Smooth muscle cell (in vitro differentiated cells): ENCODE measurements at regions not wholly inside any gene's neighbourhood (a gene's known extent, or its start where the extent isn't known, plus 50 kb on each side); places are given as distances from the start of the nearest gene placed in this dataset.

ENCODE experiments used
- DNase-seq: peaks from one replicate; lab custom pipeline; 2025; ENCODE audit not compliant: unreplicated experiment; lab: John Stamatoyannopoulos, UW
- H2AFZ ChIP-seq: fragments of 200-600 bp; sonication (generic); 2 replicates; pipeline ENCODE4 v1.6.0; 2016; ENCODE audit warnings: antibody characterized with exemption, low read depth, mild to moderate bottlenecking
- H3F3A ChIP-seq: fragments of 200-600 bp; sonication (generic); 2 replicates; pipeline ENCODE4 v1.6.0; 2017; ENCODE audit warnings: antibody characterized with exemption, low read depth
- H3K27ac ChIP-seq: fragments of 200-600 bp; sonication (generic); 2 replicates; pipeline ENCODE4 v1.5.1; 2016; ENCODE audit warnings: low read depth, mild to moderate bottlenecking
- H3K27me3 ChIP-seq: fragments of 200-600 bp; sonication (generic); 2 replicates; pipeline ENCODE4 v1.6.1; 2016; ENCODE audit warnings: low read depth, mild to moderate bottlenecking
- H3K36me3 ChIP-seq: fragments of 200-600 bp; sonication (generic); 2 replicates; pipeline ENCODE4 v1.5.1; 2016; ENCODE audit warnings: low read depth
- H3K4me1 ChIP-seq: fragments of 200-600 bp; sonication (generic); 2 replicates; pipeline ENCODE4 v1.5.1; 2016; ENCODE audit warnings: low read depth
- H3K4me2 ChIP-seq: fragments of 200-600 bp; sonication (generic); 2 replicates; pipeline ENCODE4 v1.6.0; 2016; ENCODE audit warnings: mild to moderate bottlenecking
- H3K4me3 ChIP-seq: fragments of 200-600 bp; sonication (generic); 2 replicates; pipeline ENCODE4 v1.5.1; 2016; ENCODE audit warnings: mild to moderate bottlenecking
- H3K79me2 ChIP-seq: fragments of 200-600 bp; sonication (generic); 2 replicates; pipeline ENCODE4 v1.6.0; 2016; ENCODE audit warnings: low read depth, mild to moderate bottlenecking
- H3K9ac ChIP-seq: fragments of 200-600 bp; sonication (generic); 2 replicates; pipeline ENCODE4 v1.6.0; 2016; ENCODE audit warnings: low read depth
- H3K9me3 ChIP-seq: fragments of 200-600 bp; sonication (generic); replicated peaks from 2 replicates; pipeline ENCODE4 v1.5.1; 2016; ENCODE audit warnings: low read depth
- H4K20me1 ChIP-seq: fragments of 200-600 bp; sonication (generic); 2 replicates; pipeline ENCODE4 v1.6.0; 2016; ENCODE audit warnings: low read depth
- WGBS: methylation state at CpG from one replicate; pipeline ENCODE4 v1.1.7; 2016; ENCODE audit warnings: low lambda C conversion rate; 5-methylcytosine and 5-hydroxymethylcytosine counted together
- TF ChIP-seq, protein P1 (sequence below): fragments of 200-600 bp; sonication (generic); IDR thresholded peaks from 2 replicates; pipeline ENCODE4 v1.5.1; 2017; ENCODE audit warnings: borderline replicate concordance, mild to moderate bottlenecking, antibody characterized with exemption; ENCODE audit not compliant: insufficient read depth, poor library complexity, severe bottlenecking

GRCh38 chr9:108684288-108685025 lies 171.3 kb downstream of the ACTL7B start:
- H3K36me3 ChIP-seq = no peaks in the 10 kb centered on the region
- H3K79me2 ChIP-seq = no peaks in the 10 kb centered on the region
- H3K27ac ChIP-seq = no peak overlapping the region
- no peaks in the 10 kb centered on the region for H3K4me1 ChIP-seq
- no peaks in the 10 kb centered on the region for H3K27me3 ChIP-seq
- H4K20me1 ChIP-seq = no peaks in the 10 kb centered on the region
- no peak overlapping the region for H3K9ac ChIP-seq
- TF ChIP-seq, protein P1, sequence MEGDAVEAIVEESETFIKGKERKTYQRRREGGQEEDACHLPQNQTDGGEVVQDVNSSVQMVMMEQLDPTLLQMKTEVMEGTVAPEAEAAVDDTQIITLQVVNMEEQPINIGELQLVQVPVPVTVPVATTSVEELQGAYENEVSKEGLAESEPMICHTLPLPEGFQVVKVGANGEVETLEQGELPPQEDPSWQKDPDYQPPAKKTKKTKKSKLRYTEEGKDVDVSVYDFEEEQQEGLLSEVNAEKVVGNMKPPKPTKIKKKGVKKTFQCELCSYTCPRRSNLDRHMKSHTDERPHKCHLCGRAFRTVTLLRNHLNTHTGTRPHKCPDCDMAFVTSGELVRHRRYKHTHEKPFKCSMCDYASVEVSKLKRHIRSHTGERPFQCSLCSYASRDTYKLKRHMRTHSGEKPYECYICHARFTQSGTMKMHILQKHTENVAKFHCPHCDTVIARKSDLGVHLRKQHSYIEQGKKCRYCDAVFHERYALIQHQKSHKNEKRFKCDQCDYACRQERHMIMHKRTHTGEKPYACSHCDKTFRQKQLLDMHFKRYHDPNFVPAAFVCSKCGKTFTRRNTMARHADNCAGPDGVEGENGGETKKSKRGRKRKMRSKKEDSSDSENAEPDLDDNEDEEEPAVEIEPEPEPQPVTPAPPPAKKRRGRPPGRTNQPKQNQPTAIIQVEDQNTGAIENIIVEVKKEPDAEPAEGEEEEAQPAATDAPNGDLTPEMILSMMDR = no peak
- H3F3A ChIP-seq = no peaks in the 10 kb centered on the region
- no peak overlapping the region for H2AFZ ChIP-seq
- 85% methylated on average over 4 of the region's 4 CpGs for WGBS
- no peak for DNase-seq
- no peak overlapping the region for H3K4me3 ChIP-seq
- no peaks in the 10 kb centered on the region for H3K9me3 ChIP-seq
- no peak overlapping the region for H3K4me2 ChIP-seq

DNA sequence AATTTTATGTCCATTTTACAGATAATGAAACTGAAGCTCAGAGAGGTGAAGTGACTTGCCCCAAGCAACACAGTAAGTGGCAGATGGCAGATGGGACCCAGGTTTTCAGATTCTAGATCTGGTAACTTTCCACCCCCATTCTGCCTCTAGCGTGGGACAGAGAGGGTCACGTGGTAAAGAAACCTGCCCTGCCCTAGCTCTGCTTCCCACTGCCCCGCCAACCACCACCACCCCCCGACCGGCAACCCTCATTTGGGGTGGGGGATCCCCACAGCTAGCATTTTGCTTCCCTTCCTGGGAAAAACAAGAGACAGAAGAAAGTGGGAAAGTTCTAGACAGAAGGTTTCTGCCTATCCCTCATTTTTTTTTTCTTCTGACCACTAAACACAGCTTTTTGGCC lies 172.5 kb downstream of the ACTL7B start:
- no peak overlapping the region for H3K9ac ChIP-seq
- no peaks in the 10 kb centered on the region for H3K27me3 ChIP-seq
- H4K20me1 ChIP-seq = no peaks in the 10 kb centered on the region
- H3K27ac ChIP-seq = no peak overlapping the region
- H3K4me3 ChIP-seq = no peak overlapping the region
- no peak overlapping the region for H3K4me2 ChIP-seq
- H3K4me1 ChIP-seq = no peaks in the 10 kb centered on the region
- TF ChIP-seq, protein P1 = no peak
- no peak overlapping the region for H2AFZ ChIP-seq
- WGBS = 90% methylated on average over 5 of the region's 5 CpGs
- H3K79me2 ChIP-seq = no peaks in the 10 kb centered on the region
- no peaks in the 10 kb centered on the region for H3K9me3 ChIP-seq
- H3F3A ChIP-seq = no peaks in the 10 kb centered on the region
- no peak for DNase-seq
- H3K36me3 ChIP-seq = no peaks in the 10 kb centered on the region

GRCh38 chr9:108681851-108682590 lies 173.8 kb downstream of the ACTL7B start:
- Histone ChIP-seq H3K79me2 (no peaks in the 10 kb centered on the region), H4K20me1 (no peaks in the 10 kb centered on the region), H3K4me2 (no peak overlapping the region), H3F3A (no peaks in the 10 kb centered on the region), H3K4me3 (no peak overlapping the region), H3K27me3 (no peaks in the 10 kb centered on the region), H3K9me3 (no peaks in the 10 kb centered on the region), H2AFZ (no peak overlapping the region), H3K4me1 (no peaks in the 10 kb centered on the region), H3K27ac (no peak overlapping the region), H3K9ac (no peak overlapping the region), H3K36me3 (no peaks in the 10 kb centered on the region)
- DNase-seq = no peak
- TF ChIP-seq, protein P1 = no peak
- 87% methylated on average over 10 of the region's 10 CpGs for WGBS
